Immature natural killer cell (primary cell): ENCODE measurements at regions not wholly inside any gene's neighbourhood (a gene's known extent, or its start where the extent isn't known, plus 50 kb on each side); places are given as distances from the start of the nearest gene placed in this dataset.

Experiments
- DNase-seq, 3 donors: peaks; one replicate each; pipeline ENCODE4 v3.0.0; 2022; ENCODE audit warnings: mixed read lengths in 1 of 3
- H3K27ac Mint-ChIP-seq, 6 donors: one replicate each; pipeline ENCODE4 v1.8.0; 2020; ENCODE audit warnings: mixed read lengths in 6 of 6, mild to moderate bottlenecking in 5 of 6, inconsistent platforms in 4 of 6, moderate library complexity in 3 of 6
- H3K27me3 Mint-ChIP-seq, 3 donors: one replicate each; pipeline ENCODE4 v1.8.0; 2020 to 2021; ENCODE audit warnings: low read depth in 3 of 3, mild to moderate bottlenecking in 3 of 3, mixed read lengths in 3 of 3, moderate library complexity in 3 of 3, inconsistent platforms in 1 of 3
- H3K36me3 Mint-ChIP-seq, 3 donors: one replicate each; pipeline ENCODE4 v1.8.0; 2020; ENCODE audit warnings: mixed read lengths in 3 of 3, inconsistent platforms in 2 of 3, mild to moderate bottlenecking in 2 of 3
- H3K4me1 Mint-ChIP-seq, 2 donors: one replicate each; pipeline ENCODE4 v1.8.0; 2020; ENCODE audit warnings: inconsistent platforms in 2 of 2, mild to moderate bottlenecking in 2 of 2, mixed read lengths in 2 of 2, moderate library complexity in 1 of 2
- H3K4me3 Mint-ChIP-seq, 5 donors: one replicate each; pipeline ENCODE4 v1.8.0; 2020; ENCODE audit warnings: mild to moderate bottlenecking in 5 of 5, mixed read lengths in 5 of 5, inconsistent platforms in 3 of 5, moderate library complexity in 3 of 5
- H3K9me3 Mint-ChIP-seq, 6 donors: one replicate each; pipeline ENCODE4 v1.8.0; 2020; ENCODE audit warnings: mild to moderate bottlenecking in 6 of 6, mixed read lengths in 6 of 6, inconsistent platforms in 4 of 6, moderate library complexity in 3 of 6

- Mint-ChIP-seq H3K9me3 (peaks cover 0 to 8% (median 4%) of the 10 kb centered on the region in 6 donors), H3K36me3 (no peaks in the 10 kb centered on the region), H3K27ac (no peak overlapping the region), H3K27me3 (peaks cover 0 to 3% (median 0%) of the 10 kb centered on the region in 3 donors), H3K4me1 (no peaks in the 10 kb centered on the region), H3K4me3 (no peak overlapping the region)
- no peak for DNase-seq
Observed at GRCh38 chr1:219778110-219778509, 150.2 kb downstream of the SLC30A10 start.

- Mint-ChIP-seq H3K36me3 (no peaks in the 10 kb centered on the region), H3K4me3 (no peak overlapping the region), H3K9me3 (peaks cover 0 to 8% (median under 1%) of the 10 kb centered on the region in 6 donors), H3K4me1 (no peaks in the 10 kb centered on the region), H3K27me3 (peaks cover 0 to 2% (median 1%) of the 10 kb centered on the region in 3 donors), H3K27ac (no peak overlapping the region)
- DNase-seq, result no peak
Observed at GRCh38 chr1:219774386-219774785, 154.0 kb downstream of the SLC30A10 start.

GRCh38 chr1:219773775-219774174 is 154.6 kb downstream of the SLC30A10 start:
- no peaks in the 10 kb centered on the region for H3K4me1 Mint-ChIP-seq
- no peak overlapping the region for H3K4me3 Mint-ChIP-seq
- DNase-seq, result no peak
- no peaks in the 10 kb centered on the region for H3K36me3 Mint-ChIP-seq
- H3K9me3 Mint-ChIP-seq, result peaks cover 0 to 13% (median 1%) of the 10 kb centered on the region in 6 donors
- H3K27me3 Mint-ChIP-seq, result peaks cover 0 to 2% (median 1%) of the 10 kb centered on the region in 3 donors
- no peak overlapping the region for H3K27ac Mint-ChIP-seq

- H3K4me3 Mint-ChIP-seq, result no peak overlapping the region
- no peak overlapping the region for H3K27ac Mint-ChIP-seq
- H3K36me3 Mint-ChIP-seq, result no peaks in the 10 kb centered on the region
- DNase-seq, result no peak
- H3K4me1 Mint-ChIP-seq, result no peaks in the 10 kb centered on the region
- peaks cover 0 to 3% (median 2%) of the 10 kb centered on the region in 3 donors for H3K27me3 Mint-ChIP-seq
- H3K9me3 Mint-ChIP-seq, result peaks cover 0 to 16% (median 1%) of the 10 kb centered on the region in 6 donors
Observed at GRCh38 chr1:219773110-219773509, 155.2 kb downstream of the SLC30A10 start.

GRCh38 chr1:219772265-219773036 is 155.9 kb downstream of the SLC30A10 start:
- Mint-ChIP-seq H3K27me3 (peaks cover 0 to 3% (median 2%) of the 10 kb centered on the region in 3 donors), H3K27ac (no peak overlapping the region), H3K4me3 (no peak overlapping the region), H3K9me3 (peaks cover 0 to 16% (median 2%) of the 10 kb centered on the region in 6 donors), H3K36me3 (no peaks in the 10 kb centered on the region), H3K4me1 (no peaks in the 10 kb centered on the region)
- DNase-seq, result no peak

GRCh38 chr1:219771080-219771479 is 157.3 kb downstream of the SLC30A10 start:
- Mint-ChIP-seq H3K27ac (no peak overlapping the region), H3K4me3 (no peak overlapping the region), H3K4me1 (no peaks in the 10 kb centered on the region), H3K9me3 (peaks cover 0 to 16% (median 3%) of the 10 kb centered on the region in 6 donors), H3K27me3 (peaks cover 0 to 3% (median 2%) of the 10 kb centered on the region in 3 donors), H3K36me3 (no peaks in the 10 kb centered on the region)
- no peak for DNase-seq

GRCh38 chr1:219763321-219763720 is 150.4 kb upstream of the ZC3H11B start:
- Mint-ChIP-seq H3K9me3 (peaks cover 0 to 13% (median 3%) of the 10 kb centered on the region in 6 donors), H3K27ac (no peak overlapping the region), H3K36me3 (no peaks in the 10 kb centered on the region), H3K27me3 (peaks cover 0 to 2% (median 2%) of the 10 kb centered on the region in 3 donors), H3K4me1 (no peaks in the 10 kb centered on the region), H3K4me3 (no peak overlapping the region)
- DNase-seq, result no peak

GRCh38 chr1:219761208-219761860 is 148.4 kb upstream of the ZC3H11B start:
- no peak overlapping the region for H3K4me3 Mint-ChIP-seq
- peaks cover 0 to 12% (median 3%) of the 10 kb centered on the region in 6 donors for H3K9me3 Mint-ChIP-seq
- peaks cover 0 to 2% (median 2%) of the 10 kb centered on the region in 3 donors for H3K27me3 Mint-ChIP-seq
- H3K27ac Mint-ChIP-seq, result no peak overlapping the region
- no peak for DNase-seq
- no peaks in the 10 kb centered on the region for H3K36me3 Mint-ChIP-seq
- no peaks in the 10 kb centered on the region for H3K4me1 Mint-ChIP-seq

GRCh38 chr1:219759095-219759494 is 146.2 kb upstream of the ZC3H11B start:
- H3K36me3 Mint-ChIP-seq, result no peaks in the 10 kb centered on the region
- no peak overlapping the region for H3K27ac Mint-ChIP-seq
- peaks cover 0 to 2% (median 2%) of the 10 kb centered on the region in 3 donors for H3K27me3 Mint-ChIP-seq
- H3K9me3 Mint-ChIP-seq, result peaks cover 0 to 9% (median 5%) of the 10 kb centered on the region in 6 donors
- H3K4me3 Mint-ChIP-seq, result no peak overlapping the region
- DNase-seq, result no peak
- H3K4me1 Mint-ChIP-seq, result no peaks in the 10 kb centered on the region

GRCh38 chr1:219757890-219758289 is 145.0 kb upstream of the ZC3H11B start:
- H3K36me3 Mint-ChIP-seq, result no peaks in the 10 kb centered on the region
- DNase-seq, result no peak

GRCh38 chr1:219755234-219755633 is 142.3 kb upstream of the ZC3H11B start:
- Mint-ChIP-seq H3K4me1 (no peaks in the 10 kb centered on the region), H3K9me3 (peaks cover 0 to 15% (median 4%) of the 10 kb centered on the region in 6 donors), H3K27ac (no peak overlapping the region), H3K4me3 (no peak overlapping the region), H3K27me3 (peaks cover 0 to 3% (median 2%) of the 10 kb centered on the region in 3 donors), H3K36me3 (no peaks in the 10 kb centered on the region)
- no peak for DNase-seq

More at GRCh38 chr1:219757890-219758289, 145.0 kb upstream of the ZC3H11B start:
- Mint-ChIP-seq H3K4me1 (no peaks in the 10 kb centered on the region), H3K27me3 (peaks cover 0 to 2% (median 2%) of the 10 kb centered on the region in 3 donors), H3K27ac (no peak overlapping the region), H3K4me3 (no peak overlapping the region), H3K9me3 (peaks cover 0 to 10% (median 3%) of the 10 kb centered on the region in 6 donors)

- Mint-ChIP-seq H3K4me1 (no peaks in the 10 kb centered on the region), H3K27ac (no peak overlapping the region), H3K27me3 (peaks cover 0 to 2% (median 2%) of the 10 kb centered on the region in 3 donors), H3K4me3 (no peak overlapping the region), H3K9me3 (peaks cover 0 to 15% (median 4%) of the 10 kb centered on the region in 6 donors), H3K36me3 (no peaks in the 10 kb centered on the region)
- no peak for DNase-seq
Observed at GRCh38 chr1:219754767-219755166, 141.9 kb upstream of the ZC3H11B start.

GRCh38 chr1:219753914-219754313 is 141.0 kb upstream of the ZC3H11B start:
- DNase-seq, result no peak
- peaks cover 0 to 15% (median 4%) of the 10 kb centered on the region in 6 donors for H3K9me3 Mint-ChIP-seq

GRCh38 chr1:219752645-219753044 is 139.7 kb upstream of the ZC3H11B start:
- no peaks in the 10 kb centered on the region for H3K36me3 Mint-ChIP-seq
- H3K4me1 Mint-ChIP-seq, result no peaks in the 10 kb centered on the region
- peaks cover 0 to 15% (median 4%) of the 10 kb centered on the region in 6 donors for H3K9me3 Mint-ChIP-seq
- peaks cover 0 to 2% (median under 1%) of the 10 kb centered on the region in 3 donors for H3K27me3 Mint-ChIP-seq
- no peak for DNase-seq
- H3K27ac Mint-ChIP-seq, result no peak overlapping the region
- H3K4me3 Mint-ChIP-seq, result no peak overlapping the region

More at GRCh38 chr1:219753914-219754313, 141.0 kb upstream of the ZC3H11B start:
- Mint-ChIP-seq H3K36me3 (no peaks in the 10 kb centered on the region), H3K4me1 (no peaks in the 10 kb centered on the region), H3K4me3 (no peak overlapping the region), H3K27ac (no peak overlapping the region), H3K27me3 (peaks cover 0 to 2% (median 0%) of the 10 kb centered on the region in 3 donors)
